NCI-H2029 (cell line): ENCODE measurements at regions not wholly inside any gene's neighbourhood (a gene's known extent, or its start where the extent isn't known, plus 50 kb on each side); places are given as distances from the start of the nearest gene placed in this dataset.
A peak's percentile ranks its signal among the peaks of the same experiment; 100 is the strongest.

Experiments
- DNase-seq: peaks from one replicate; lab custom pipeline; 2025; lab: John Stamatoyannopoulos, UW

GRCh38 chr9:38285236-38285635, 107.3 kb upstream of the ALDH1B1 start:
- no peak for DNase-seq

DNA sequence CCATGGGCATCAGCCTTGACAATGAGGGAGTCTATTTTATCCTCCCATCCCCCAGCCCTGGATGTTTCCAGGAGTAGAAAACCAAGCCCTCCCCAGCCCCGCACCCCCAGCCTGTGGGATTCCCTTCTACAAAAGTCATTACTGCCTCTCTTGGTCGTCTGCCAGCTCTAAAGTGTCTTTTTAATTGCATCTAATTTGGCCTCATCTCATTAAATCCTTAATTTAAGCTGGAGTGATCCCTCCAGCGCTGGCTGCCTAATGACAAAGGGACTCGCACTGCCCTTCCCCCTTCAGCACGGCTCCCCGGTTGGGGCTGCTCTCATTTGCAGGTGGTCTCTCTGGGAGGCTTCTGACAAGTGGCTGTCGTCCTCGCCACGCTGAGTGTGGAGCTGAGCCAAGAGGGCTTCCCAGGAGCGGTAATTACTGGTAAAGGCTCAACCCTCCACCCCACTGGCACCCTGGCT, 107.9 kb upstream of the ALDH1B1 start:
- peak; percentile 70 for DNase-seq

DNA sequence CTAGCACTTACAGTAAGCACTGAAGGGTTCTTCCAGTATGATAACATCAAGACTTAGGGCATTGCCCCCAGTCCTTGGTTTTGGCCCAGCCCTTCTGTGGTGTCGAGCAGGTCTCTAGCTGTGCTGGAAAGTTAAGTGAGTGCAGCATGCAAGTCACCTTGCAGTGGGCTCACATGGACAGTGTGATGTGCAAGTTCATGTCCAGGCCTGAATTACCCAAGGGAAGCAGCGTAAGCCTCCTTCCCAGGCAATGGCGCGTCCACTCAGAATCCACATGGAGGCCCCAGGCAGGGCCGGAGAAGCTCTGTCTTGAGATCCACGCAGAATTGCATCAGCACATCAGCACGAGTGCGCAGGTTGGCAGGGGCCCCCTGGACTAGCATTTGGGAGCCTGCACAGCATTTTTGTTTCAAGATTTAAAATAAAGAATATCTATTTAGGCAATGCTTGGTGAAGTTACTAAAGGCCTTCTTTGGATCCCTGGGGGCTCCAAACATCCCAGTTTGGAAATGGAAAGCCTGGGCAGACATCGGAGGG, 108.4 kb upstream of the ALDH1B1 start:
- DNase-seq: no peak

DNA sequence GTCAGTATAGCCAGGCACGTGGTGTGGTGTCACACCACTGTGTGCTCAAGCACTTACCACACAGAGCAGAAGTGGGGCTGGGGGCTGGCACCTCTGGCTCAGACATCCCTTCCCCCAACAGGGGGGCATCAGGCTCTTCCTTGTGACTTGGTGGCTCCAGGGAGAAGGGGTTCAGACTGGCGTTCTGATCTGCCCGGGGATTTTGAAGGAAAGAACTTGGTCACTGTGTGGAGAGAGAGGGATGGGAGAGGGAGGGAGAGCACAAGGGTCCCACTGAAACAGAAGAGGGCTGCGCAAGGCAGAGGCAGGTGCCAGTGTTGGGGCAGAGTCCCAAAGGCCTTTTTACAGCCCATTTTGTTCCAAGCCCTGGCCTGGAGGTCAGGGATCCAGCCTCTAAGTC, 109.7 kb upstream of the ALDH1B1 start:
- no peak for DNase-seq

DNA sequence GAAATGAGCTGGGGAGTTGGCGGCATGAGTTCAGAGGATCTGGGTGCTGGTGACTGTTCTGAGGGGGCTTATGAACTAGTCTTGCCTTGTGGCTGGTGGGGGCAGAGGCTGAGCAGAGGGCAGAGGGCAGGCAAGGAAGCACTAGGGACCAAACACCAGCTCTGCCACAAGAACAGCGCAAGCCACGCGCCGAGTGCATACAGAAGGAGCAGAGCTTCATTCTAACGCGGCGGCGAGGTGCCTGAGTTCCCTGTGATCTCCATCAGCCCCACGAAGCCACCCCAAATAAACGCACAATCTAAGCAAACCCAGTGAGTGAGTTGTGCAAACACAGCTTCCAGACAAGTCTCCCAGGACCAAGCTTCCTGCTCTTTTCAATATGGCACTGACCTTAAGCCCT, 110.6 kb upstream of the ALDH1B1 start:
- no peak for DNase-seq

DNA sequence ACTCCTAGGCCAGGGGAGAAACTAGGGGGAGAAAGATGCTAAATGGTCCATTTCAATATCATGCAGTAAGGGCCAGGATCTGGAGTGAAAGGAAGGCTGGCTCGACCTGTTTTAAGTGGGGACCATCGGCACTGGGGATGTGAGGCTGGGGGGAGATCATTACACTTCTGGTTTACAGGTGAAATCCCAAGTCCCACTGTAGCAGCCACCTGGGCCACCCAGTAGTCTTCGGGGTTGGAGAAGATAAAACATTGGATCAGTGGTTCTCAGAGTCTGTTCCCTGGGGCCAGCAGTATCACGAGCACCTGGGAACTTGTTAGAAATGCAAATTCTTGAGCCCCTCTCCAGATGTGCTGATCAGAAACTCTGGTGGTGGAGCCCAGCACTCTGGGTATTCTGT, 111.3 kb upstream of the ALDH1B1 start:
- DNase-seq: no peak

DNA sequence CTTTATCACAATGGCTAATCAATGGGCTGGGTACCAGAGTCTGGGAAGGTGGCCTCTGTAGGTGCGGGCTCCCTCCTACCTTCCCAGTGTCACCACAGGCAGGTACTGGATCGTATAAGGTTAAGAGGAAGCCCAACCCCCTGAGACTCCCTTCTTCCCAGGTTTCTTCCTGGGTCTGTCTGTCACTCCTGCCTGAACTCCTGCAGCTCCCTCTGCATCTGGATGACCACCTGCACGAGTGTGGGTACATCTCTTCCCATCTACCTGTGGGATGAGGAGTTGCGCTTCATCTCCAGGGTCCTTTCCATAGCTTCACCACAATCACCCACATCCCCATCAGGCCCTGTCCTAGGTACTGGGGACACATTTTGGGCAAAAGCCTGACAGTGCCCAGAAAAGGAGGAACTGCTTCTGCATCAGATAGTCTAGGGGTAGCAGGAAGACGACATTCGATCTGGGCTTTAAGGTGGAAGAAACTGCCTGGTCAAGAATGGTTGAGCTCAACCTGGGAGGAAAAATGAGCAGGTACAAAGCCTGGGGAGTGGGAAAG, 112.2 kb upstream of the ALDH1B1 start:
- no peak for DNase-seq

DNA sequence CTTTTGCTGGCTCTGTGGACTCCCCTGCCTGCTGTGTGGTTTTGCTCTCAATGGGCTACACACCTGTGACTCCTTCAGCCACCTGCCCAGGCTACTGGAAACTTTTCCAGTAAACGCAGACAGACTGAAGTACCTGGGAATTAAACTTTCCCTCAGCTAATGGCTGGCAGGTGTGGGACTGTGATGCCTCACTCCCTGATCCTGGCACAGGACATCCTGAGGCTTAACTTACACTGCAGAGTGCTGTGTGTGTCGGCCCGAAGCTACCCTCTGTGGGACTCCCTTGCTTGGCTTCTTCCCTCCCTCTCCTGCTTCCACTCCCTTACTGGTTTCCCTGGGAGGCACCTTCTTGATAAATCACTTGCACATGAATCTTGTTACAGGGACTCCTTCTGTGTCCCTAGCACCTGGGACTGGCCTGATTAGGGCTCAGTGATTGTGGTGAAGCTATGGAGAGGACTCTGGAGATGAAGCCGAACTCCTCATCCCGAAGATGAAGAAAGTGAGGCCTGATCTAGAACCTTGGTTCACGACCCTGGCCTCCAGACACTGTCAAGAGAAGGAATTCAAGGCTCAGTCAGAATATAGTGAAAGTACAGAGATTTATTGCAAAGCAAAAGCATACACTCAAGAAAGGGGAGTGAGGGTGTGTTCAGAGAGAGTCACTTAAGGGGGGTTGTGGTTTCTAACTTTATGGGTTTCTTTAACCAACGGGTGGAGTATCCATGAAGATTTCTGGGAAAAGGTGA, 113.4 kb upstream of the ALDH1B1 start:
- DNase-seq: no peak

GRCh38 chr9:38278457-38278856, 114.0 kb upstream of the ALDH1B1 start:
- DNase-seq: no peak

DNA sequence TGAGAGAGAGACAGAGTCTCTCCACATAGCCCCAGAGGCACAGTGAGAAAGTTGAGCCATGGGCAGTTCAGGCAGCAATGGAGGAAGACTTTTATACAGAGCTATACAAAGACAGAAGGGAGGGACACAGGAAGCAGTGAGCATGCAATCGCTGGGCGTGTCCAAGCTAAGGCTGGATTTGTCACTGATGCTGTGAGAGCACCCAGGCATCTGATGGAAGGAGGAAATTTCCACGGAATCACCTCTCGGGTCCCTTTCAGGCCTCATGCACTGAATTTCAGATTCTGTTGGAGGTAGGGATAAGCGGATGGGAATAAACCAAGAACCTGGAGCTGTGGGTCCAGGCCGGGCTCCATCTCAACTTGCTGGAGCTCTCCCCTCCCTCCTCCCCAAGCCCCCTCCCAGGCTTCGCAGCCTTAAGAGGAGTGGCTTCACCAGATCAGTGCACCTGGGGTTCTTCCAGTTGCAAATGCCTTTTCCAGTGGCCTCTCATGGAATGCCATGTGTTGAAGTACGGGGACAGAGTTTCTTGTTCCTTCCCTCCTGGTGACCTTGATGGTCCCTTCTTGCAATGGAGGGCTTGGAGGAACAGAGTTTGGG, 114.8 kb upstream of the ALDH1B1 start:
- DNase-seq: no peak

DNA sequence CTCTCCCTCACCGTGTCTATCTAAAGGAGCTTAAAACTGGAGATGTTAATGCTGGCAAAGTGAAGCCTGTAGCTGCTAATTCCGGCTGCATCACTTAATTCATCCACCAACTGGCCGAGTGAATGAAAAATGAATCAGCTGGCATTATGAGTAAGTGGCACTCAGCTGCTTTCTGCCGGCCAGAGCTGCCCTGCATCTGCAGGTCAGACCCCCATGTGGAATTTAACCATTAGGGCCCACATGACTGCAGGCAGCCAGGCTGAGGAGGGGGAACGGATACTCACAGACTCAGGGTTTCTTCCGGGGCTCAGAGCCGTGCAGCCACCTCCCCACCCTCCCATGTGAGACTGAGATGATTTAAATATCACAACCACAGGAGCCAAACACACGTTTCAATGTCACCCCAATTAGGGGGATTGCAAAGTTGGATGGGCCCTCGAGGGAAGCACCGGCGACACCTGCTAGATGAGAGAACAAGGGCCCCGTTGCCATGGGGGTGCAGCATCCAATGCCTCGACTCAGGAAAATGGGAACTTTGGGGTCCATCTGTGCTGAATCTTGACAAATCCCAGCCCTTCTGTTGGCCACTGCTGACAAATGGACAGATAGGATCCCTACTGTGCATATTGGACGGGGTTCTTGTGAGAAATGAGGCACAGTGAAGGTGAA, 115.6 kb upstream of the ALDH1B1 start:
- no peak for DNase-seq

DNA sequence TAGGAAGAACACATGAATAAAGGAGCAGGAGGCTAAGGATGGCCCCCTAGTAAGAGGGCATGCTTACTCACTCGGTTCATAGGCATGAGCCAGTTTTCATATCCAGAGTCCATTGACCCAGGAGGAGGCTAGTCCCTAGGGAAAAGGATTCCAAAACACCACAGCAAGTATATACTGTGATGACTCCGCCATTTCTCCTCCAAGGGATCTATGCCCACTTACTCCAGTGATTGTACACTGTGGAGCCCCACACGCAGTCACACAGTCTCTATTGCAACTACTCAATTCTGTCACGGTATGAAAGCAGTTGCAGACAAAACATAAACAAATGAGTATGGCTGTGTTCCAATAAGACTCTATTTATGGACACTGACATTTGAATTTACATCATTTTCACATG, 117.7 kb upstream of the ALDH1B1 start:
- no peak for DNase-seq

- DNase-seq: no peak
Observed at GRCh38 chr9:38272710-38273109, 119.8 kb upstream of the ALDH1B1 start.

GRCh38 chr9:38271666-38272241, 120.7 kb upstream of the ALDH1B1 start:
- no peak for DNase-seq

- no peak for DNase-seq
Observed at GRCh38 chr9:38269775-38270174, 122.7 kb upstream of the ALDH1B1 start.

DNA sequence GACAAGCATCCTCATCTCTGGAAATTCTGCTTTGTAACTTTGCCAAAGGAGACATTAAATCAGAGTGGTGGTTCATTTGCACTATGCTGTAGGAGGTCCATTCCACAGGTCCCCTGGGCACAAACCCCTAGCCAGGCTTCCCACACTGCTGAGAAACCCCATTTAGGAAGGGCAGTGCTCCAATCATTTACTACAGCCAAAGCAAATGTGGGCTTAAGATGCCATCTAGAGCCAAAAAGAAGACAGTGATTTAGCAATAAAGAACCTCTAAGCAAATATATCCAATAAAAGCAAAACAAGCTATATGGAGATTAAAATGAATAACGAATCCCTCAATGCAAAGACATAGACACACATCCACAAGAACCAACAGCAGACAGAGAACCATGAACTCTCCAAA, 129.0 kb upstream of the ALDH1B1 start:
- DNase-seq: no peak

GRCh38 chr9:38259519-38260218, 132.8 kb upstream of the ALDH1B1 start:
- DNase-seq: no peak

GRCh38 chr9:38259056-38259455, 133.4 kb upstream of the ALDH1B1 start:
- no peak for DNase-seq

GRCh38 chr9:38257626-38258215, 134.8 kb upstream of the ALDH1B1 start:
- no peak for DNase-seq

DNA sequence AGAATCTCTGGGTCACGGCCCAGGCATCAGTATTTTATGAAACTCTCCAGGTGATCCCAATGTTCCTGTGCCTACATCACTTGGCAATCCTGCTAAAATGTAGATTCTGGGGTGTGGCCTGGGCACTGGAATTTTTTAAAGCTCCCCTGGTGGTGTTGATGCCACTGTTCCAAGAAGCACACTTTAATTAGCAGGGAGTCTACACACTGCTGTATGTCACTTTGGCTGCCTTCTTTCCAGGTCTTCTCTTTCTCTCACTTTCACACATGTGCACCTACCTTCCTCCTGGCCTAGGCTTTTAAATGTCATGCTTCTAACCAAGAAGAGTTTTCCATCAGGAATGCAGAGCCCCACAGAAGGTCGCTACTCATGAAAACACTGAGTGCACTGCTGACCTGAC, 136.0 kb upstream of the ALDH1B1 start:
- no peak for DNase-seq

DNA sequence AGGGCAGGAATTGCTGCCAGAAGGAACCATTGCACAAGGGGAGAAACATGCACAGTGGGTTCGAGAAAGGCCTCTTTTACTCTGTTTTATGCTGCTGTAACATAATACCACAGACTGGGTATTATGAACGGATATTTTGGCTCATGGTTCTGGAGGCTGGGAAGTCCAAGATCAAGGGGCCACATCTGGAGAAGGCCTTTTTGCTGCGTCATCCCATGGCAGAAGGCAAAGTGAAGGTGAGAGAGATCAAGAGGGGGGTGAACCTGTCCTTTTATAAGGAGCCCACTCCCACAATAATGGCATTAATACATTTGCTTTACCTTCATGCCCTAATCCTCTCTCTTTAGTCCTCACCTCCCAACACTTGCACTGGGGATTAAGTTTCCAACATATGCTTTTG, 136.9 kb upstream of the ALDH1B1 start:
- no peak for DNase-seq
